GM19099 (cell line): ENCODE measurements at regions not wholly inside any gene's neighbourhood (a gene's known extent, or its start where the extent isn't known, plus 50 kb on each side); places are given as distances from the start of the nearest gene placed in this dataset.

Experiments used
- POLR2A ChIP-seq: IDR thresholded peaks from 3 replicates; pipeline ENCODE4 v1.6.1; 2011; ENCODE audit warnings: low read depth; ENCODE audit not compliant: insufficient read length; ENCODE audit errors: extremely low read depth

GRCh38 chr15:70281261-70281810 lies 183.6 kb upstream of the TLE3 start:
- no peak for TF ChIP-seq POLR2A

GRCh38 chr15:70280781-70281180 lies 183.1 kb upstream of the TLE3 start:
- no peak for TF ChIP-seq POLR2A

GRCh38 chr15:70279096-70279495 lies 181.4 kb upstream of the TLE3 start:
- no peak for TF ChIP-seq POLR2A

- TF ChIP-seq POLR2A = no peak
Observed at GRCh38 chr15:70278644-70279043, 180.9 kb upstream of the TLE3 start.

GRCh38 chr15:70277556-70277955 lies 179.8 kb upstream of the TLE3 start:
- TF ChIP-seq POLR2A = no peak

GRCh38 chr15:70276401-70276800 lies 178.7 kb upstream of the TLE3 start:
- no peak for TF ChIP-seq POLR2A

GRCh38 chr15:70275461-70276138 lies 177.9 kb upstream of the TLE3 start:
- TF ChIP-seq POLR2A = no peak

- TF ChIP-seq POLR2A = no peak
Observed at GRCh38 chr15:70274908-70275307, 177.2 kb upstream of the TLE3 start.

- no peak for TF ChIP-seq POLR2A
Observed at GRCh38 chr15:70274255-70274880, 176.7 kb upstream of the TLE3 start.

- no peak for TF ChIP-seq POLR2A
Observed at GRCh38 chr15:70273808-70274207, 176.1 kb upstream of the TLE3 start.

GRCh38 chr15:70272565-70273355 lies 175.0 kb upstream of the TLE3 start:
- TF ChIP-seq POLR2A = no peak

- TF ChIP-seq POLR2A = no peak
Observed at GRCh38 chr15:70271422-70272088, 173.8 kb upstream of the TLE3 start.

GRCh38 chr15:70270752-70271111 lies 173.0 kb upstream of the TLE3 start:
- TF ChIP-seq POLR2A = no peak

GRCh38 chr15:70269991-70270751 lies 172.5 kb upstream of the TLE3 start:
- TF ChIP-seq POLR2A = no peak
